GM23338 (cell line): ENCODE measurements at regions not wholly inside any gene's neighbourhood (a gene's known extent, or its start where the extent isn't known, plus 50 kb on each side); places are given as distances from the start of the nearest gene placed in this dataset.

ENCODE experiments used
- ATAC-seq: fragments of 200-7000 bp; cut with Tn5 transposase; 3 replicates; pipeline ENCODE4 v1.9.1; 2020
- DNase-seq: peaks from one replicate; pipeline ENCODE4 v3.0.0-alpha.2; 2015; ENCODE audit warnings: low spot score
- H2AFZ ChIP-seq: fragments of 200-600 bp; sonication (generic); 2 replicates; pipeline ENCODE4 v1.8.0; 2016; ENCODE audit warnings: antibody characterized with exemption, mild to moderate bottlenecking, moderate library complexity
- H3F3A ChIP-seq: fragments of 200-600 bp; sonication (generic); replicated peaks from 2 replicates; pipeline ENCODE4 v1.8.0; 2017; ENCODE audit warnings: antibody characterized with exemption, mixed run types, low read depth
- H3K27ac ChIP-seq: fragments of 200-600 bp; sonication (generic); 2 replicates; pipeline ENCODE4 v1.6.1; 2016; ENCODE audit warnings: low read depth
- H3K27me3 ChIP-seq: fragments of 200-600 bp; sonication (generic); 2 replicates; pipeline ENCODE4 v1.8.0; 2016; ENCODE audit warnings: mild to moderate bottlenecking, mixed run types, moderate library complexity; ENCODE audit not compliant: insufficient read depth
- H3K36me3 ChIP-seq: fragments of 200-600 bp; sonication (generic); 2 replicates; pipeline ENCODE4 v1.8.0; 2016; ENCODE audit warnings: mild to moderate bottlenecking; ENCODE audit not compliant: insufficient read depth
- H3K4me1 ChIP-seq: fragments of 200-600 bp; sonication (generic); 2 replicates; pipeline ENCODE4 v1.8.0; 2016; ENCODE audit warnings: mild to moderate bottlenecking, moderate library complexity; ENCODE audit not compliant: insufficient read depth
- H3K4me2 ChIP-seq: fragments of 200-600 bp; sonication (generic); 2 replicates; pipeline ENCODE4 v1.7.1; 2017; ENCODE audit warnings: mixed run types
- H3K4me3 ChIP-seq: fragments of 200-600 bp; sonication (generic); 2 replicates; pipeline ENCODE4 v1.6.1; 2016; ENCODE audit warnings: mixed run types
- H3K79me2 ChIP-seq: fragments of 200-600 bp; sonication (generic); replicated peaks from 2 replicates; pipeline ENCODE4 v1.8.0; 2017; ENCODE audit warnings: mild to moderate bottlenecking; ENCODE audit not compliant: insufficient read depth
- H3K9me2 ChIP-seq: fragments of 200-600 bp; sonication (generic); 2 replicates; pipeline ENCODE4 v1.8.0; 2017; ENCODE audit not compliant: insufficient read depth
- H4K20me1 ChIP-seq: fragments of 200-600 bp; sonication (generic); replicated peaks from 2 replicates; pipeline ENCODE4 v1.8.0; 2017; ENCODE audit warnings: mild to moderate bottlenecking; ENCODE audit not compliant: insufficient read depth
- H3K27ac Mint-ChIP-seq: 2 replicates; pipeline ENCODE4 v1.8.0; 2020; ENCODE audit warnings: inconsistent platforms, mild to moderate bottlenecking, moderate library complexity, mixed read lengths
- H3K27me3 Mint-ChIP-seq: 3 replicates; pipeline ENCODE4 v1.8.0; 2022; ENCODE audit warnings: low read depth, mild to moderate bottlenecking, moderate library complexity, mixed read lengths, inconsistent platforms; ENCODE audit not compliant: insufficient read depth, poor library complexity
- H3K36me3 Mint-ChIP-seq: 3 replicates; pipeline ENCODE4 v1.8.0; 2021; ENCODE audit warnings: low read depth, mild to moderate bottlenecking, inconsistent platforms, moderate library complexity, mixed read lengths
- H3K4me1 Mint-ChIP-seq: 3 replicates; pipeline ENCODE4 v1.8.0; 2020; ENCODE audit warnings: mild to moderate bottlenecking, inconsistent platforms, mixed read lengths
- H3K4me3 Mint-ChIP-seq: 3 replicates; pipeline ENCODE4 v1.8.0; 2021; ENCODE audit warnings: moderate library complexity, mild to moderate bottlenecking, inconsistent platforms, mixed read lengths
- H3K9me3 Mint-ChIP-seq: 3 replicates; pipeline ENCODE4 v1.8.0; 2020; ENCODE audit warnings: moderate library complexity, mild to moderate bottlenecking, inconsistent platforms, mixed read lengths
- CREB1 ChIP-seq: fragments of 250-450 bp; sonication (Bioruptor Pico); IDR thresholded peaks from 2 replicates; pipeline ENCODE4 v1.5.0; 2020; ENCODE audit warnings: low read depth, mild to moderate bottlenecking, moderate library complexity
- CTCF ChIP-seq, 2 experiments: fragments of 200-600 bp in 1 of 2; sonication (generic) in 1 of 2; conservative IDR thresholded peaks; 2 replicates each; pipeline versions ENCODE4 v1.5.1 to v1.6.1; 2016 to 2017; ENCODE audit warnings: antibody characterized with exemption in 2 of 2, low read depth in 2 of 2, mild to moderate bottlenecking in 2 of 2, moderate library complexity in 1 of 2
- ETS1 ChIP-seq: IDR thresholded peaks from 2 replicates; pipeline ENCODE4 v1.6.1; 2016; ENCODE audit warnings: antibody characterized with exemption
- EZH2phosphoT487 ChIP-seq: fragments of 200-600 bp; sonication (generic); IDR thresholded peaks from one replicate; pipeline ENCODE4 v1.8.1; 2018; ENCODE audit warnings: antibody characterized with exemption; ENCODE audit not compliant: unreplicated experiment
- NANOG ChIP-seq: IDR thresholded peaks from 2 replicates; pipeline ENCODE4 v1.6.1; 2016; ENCODE audit warnings: antibody characterized with exemption, borderline replicate concordance
- POLR2AphosphoS5 ChIP-seq: IDR thresholded peaks from 2 replicates; pipeline ENCODE4 v1.6.1; 2016; ENCODE audit warnings: antibody characterized with exemption, low read depth
- STAT1 ChIP-seq: IDR thresholded peaks from one replicate; pipeline ENCODE4 v1.6.1; 2016; ENCODE audit warnings: antibody characterized with exemption; ENCODE audit not compliant: unreplicated experiment
- ZNF114 ChIP-seq: fragments of 250-450 bp; sonication (Bioruptor Pico); IDR thresholded peaks from 2 replicates; pipeline ENCODE4 v1.5.0; 2020; ENCODE audit warnings: mild to moderate bottlenecking, moderate library complexity
- ZNF331 ChIP-seq: fragments of 250-450 bp; sonication (Bioruptor Pico); IDR thresholded peaks from 2 replicates; pipeline ENCODE4 v1.5.0; 2020; ENCODE audit warnings: low read depth, mild to moderate bottlenecking, moderate library complexity
- TF ChIP-seq, protein P1 (sequence below): IDR thresholded peaks from one replicate; pipeline ENCODE4 v1.6.1; 2018; ENCODE audit warnings: antibody characterized with exemption; ENCODE audit not compliant: unreplicated experiment

GRCh38 chr10:36391405-36391804, 734.0 kb upstream of the ANKRD30A start:
- Mint-ChIP-seq H3K36me3 (no peaks in the 10 kb centered on the region), H3K27me3 (peaks cover 2% of the 10 kb centered on the region), H3K4me1 (no peaks in the 10 kb centered on the region), H3K4me3 (no peak overlapping the region), H3K9me3 (no peaks in the 10 kb centered on the region; the same call in 2 of the 3 replicates), H3K27ac (no peak overlapping the region)
- no peak for ATAC-seq
- H3F3A ChIP-seq: no peaks in the 10 kb centered on the region
- no peaks in the 10 kb centered on the region for H3K4me1 ChIP-seq
- no peaks in the 10 kb centered on the region for H3K36me3 ChIP-seq
- DNase-seq: no peak
- H4K20me1 ChIP-seq: no peaks in the 10 kb centered on the region
- no peaks in the 10 kb centered on the region for H3K9me2 ChIP-seq
- TF ChIP-seq ZNF114 (CRISPR knock-in tag) (no peak), CREB1 (CRISPR knock-in tag) (no peak), POLR2AphosphoS5 (no peak), ETS1 (no peak), NANOG (no peak), EZH2phosphoT487 (no peak), STAT1 (no peak)
- TF ChIP-seq, protein P1, sequence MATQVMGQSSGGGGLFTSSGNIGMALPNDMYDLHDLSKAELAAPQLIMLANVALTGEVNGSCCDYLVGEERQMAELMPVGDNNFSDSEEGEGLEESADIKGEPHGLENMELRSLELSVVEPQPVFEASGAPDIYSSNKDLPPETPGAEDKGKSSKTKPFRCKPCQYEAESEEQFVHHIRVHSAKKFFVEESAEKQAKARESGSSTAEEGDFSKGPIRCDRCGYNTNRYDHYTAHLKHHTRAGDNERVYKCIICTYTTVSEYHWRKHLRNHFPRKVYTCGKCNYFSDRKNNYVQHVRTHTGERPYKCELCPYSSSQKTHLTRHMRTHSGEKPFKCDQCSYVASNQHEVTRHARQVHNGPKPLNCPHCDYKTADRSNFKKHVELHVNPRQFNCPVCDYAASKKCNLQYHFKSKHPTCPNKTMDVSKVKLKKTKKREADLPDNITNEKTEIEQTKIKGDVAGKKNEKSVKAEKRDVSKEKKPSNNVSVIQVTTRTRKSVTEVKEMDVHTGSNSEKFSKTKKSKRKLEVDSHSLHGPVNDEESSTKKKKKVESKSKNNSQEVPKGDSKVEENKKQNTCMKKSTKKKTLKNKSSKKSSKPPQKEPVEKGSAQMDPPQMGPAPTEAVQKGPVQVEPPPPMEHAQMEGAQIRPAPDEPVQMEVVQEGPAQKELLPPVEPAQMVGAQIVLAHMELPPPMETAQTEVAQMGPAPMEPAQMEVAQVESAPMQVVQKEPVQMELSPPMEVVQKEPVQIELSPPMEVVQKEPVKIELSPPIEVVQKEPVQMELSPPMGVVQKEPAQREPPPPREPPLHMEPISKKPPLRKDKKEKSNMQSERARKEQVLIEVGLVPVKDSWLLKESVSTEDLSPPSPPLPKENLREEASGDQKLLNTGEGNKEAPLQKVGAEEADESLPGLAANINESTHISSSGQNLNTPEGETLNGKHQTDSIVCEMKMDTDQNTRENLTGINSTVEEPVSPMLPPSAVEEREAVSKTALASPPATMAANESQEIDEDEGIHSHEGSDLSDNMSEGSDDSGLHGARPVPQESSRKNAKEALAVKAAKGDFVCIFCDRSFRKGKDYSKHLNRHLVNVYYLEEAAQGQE: no peak
- no peak overlapping the region for H3K27ac ChIP-seq
- H3K27me3 ChIP-seq: no peaks in the 10 kb centered on the region
- H3K79me2 ChIP-seq: no peaks in the 10 kb centered on the region
- H3K4me3 ChIP-seq: no peak overlapping the region
- H2AFZ ChIP-seq: no peak overlapping the region
- no peak overlapping the region for H3K4me2 ChIP-seq

- no peaks in the 10 kb centered on the region for H3K4me1 ChIP-seq
- no peak for DNase-seq
- Mint-ChIP-seq H3K27ac (no peak overlapping the region), H3K4me3 (no peak overlapping the region), H3K36me3 (no peaks in the 10 kb centered on the region), H3K9me3 (no peaks in the 10 kb centered on the region; the same call in 2 of the 3 replicates), H3K4me1 (no peaks in the 10 kb centered on the region), H3K27me3 (peaks cover 2% of the 10 kb centered on the region)
- no peaks in the 10 kb centered on the region for H4K20me1 ChIP-seq
- TF ChIP-seq, protein P1: no peak
- TF ChIP-seq CTCF (conservative IDR thresholded peaks at IDR 0.05; ENCODE audit: low read depth in 2 of 2) (no peak), STAT1 (no peak), ZNF331 (CRISPR knock-in tag) (no peak), POLR2AphosphoS5 (no peak), NANOG (no peak)
- H3F3A ChIP-seq: no peaks in the 10 kb centered on the region
- no peaks in the 10 kb centered on the region for H3K36me3 ChIP-seq
- H2AFZ ChIP-seq: no peak overlapping the region
- H3K9me2 ChIP-seq: no peaks in the 10 kb centered on the region
- no peak overlapping the region for H3K4me3 ChIP-seq
- H3K27me3 ChIP-seq: no peaks in the 10 kb centered on the region
- no peaks in the 10 kb centered on the region for H3K79me2 ChIP-seq
- no peak for ATAC-seq
- H3K4me2 ChIP-seq: no peak overlapping the region
- no peak overlapping the region for H3K27ac ChIP-seq
Observed at GRCh38 chr10:36390221-36390620, 735.2 kb upstream of the ANKRD30A start.
